PC-3 (cell line): ENCODE measurements at regions not wholly inside any gene's neighbourhood (a gene's known extent, or its start where the extent isn't known, plus 50 kb on each side); places are given as distances from the start of the nearest gene placed in this dataset.

ENCODE experiments used
- ATAC-seq: fragments of 200-7000 bp; cut with Tn5 transposase; 2 replicates; pipeline ENCODE4 v1.9.1; 2020; ENCODE audit warnings: mild to moderate bottlenecking, moderate library complexity
- BruUV-seq: library from RNA; stranded (reverse); fragments of 400-500 nt; replicated peaks from 2 replicates; lab custom pipeline; 2021; lab: Mats Ljungman, UMichigan
- CTCF ChIA-PET: fragments of 300-600 bp; sonication (Branson Sonifier 250); formaldehyde crosslinking; loops from one replicate; lab custom pipeline; 2022; ENCODE audit warnings: antibody characterized with exemption; lab: Charles Lee
- POLR2A ChIA-PET: fragments of 300-600 bp; sonication (Branson Sonifier 250); formaldehyde crosslinking; loops from one replicate; lab custom pipeline; 2022; ENCODE audit warnings: antibody characterized with exemption; ENCODE audit not compliant: unreplicated experiment; lab: Charles Lee
- DNase-seq: peaks from one replicate; pipeline ENCODE4 v3.0.0-alpha.2; 2015
- H2AFZ ChIP-seq: fragments of 300-600 bp; sonication (generic); 2 replicates; pipeline ENCODE4 v1.6.0; 2016; ENCODE audit warnings: antibody characterized with exemption, low read length
- H3F3A ChIP-seq: fragments of 300-600 bp; sonication (generic); one replicate; pipeline ENCODE4 v1.6.0; 2017; ENCODE audit warnings: antibody characterized with exemption, low read length, control low read depth, mild to moderate bottlenecking; ENCODE audit not compliant: unreplicated experiment
- H3K27ac ChIP-seq: fragments of 300-600 bp; sonication (generic); 2 replicates; pipeline ENCODE4 v1.5.1; 2016; ENCODE audit warnings: mild to moderate bottlenecking, low read length
- H3K27me3 ChIP-seq: fragments of 300-600 bp; sonication (generic); 2 replicates; pipeline ENCODE4 v1.6.1; 2016; ENCODE audit warnings: low read length, mixed read lengths
- H3K36me3 ChIP-seq: fragments of 300-600 bp; sonication (generic); 2 replicates; pipeline ENCODE4 v1.6.1; 2016; ENCODE audit warnings: low read depth, mixed run types, low read length, mixed read lengths
- H3K4me1 ChIP-seq: fragments of 300-600 bp; sonication (generic); 2 replicates; pipeline ENCODE4 v1.5.1; 2016; ENCODE audit warnings: low read length; ENCODE audit not compliant: insufficient read depth
- H3K4me2 ChIP-seq: fragments of 300-600 bp; sonication (generic); 2 replicates; pipeline ENCODE4 v1.6.0; 2016; ENCODE audit warnings: low read length
- H3K4me3 ChIP-seq: fragments of 300-600 bp; sonication (generic); 2 replicates; pipeline ENCODE4 v1.5.1; 2016; ENCODE audit warnings: mild to moderate bottlenecking, low read length, mixed read lengths
- H3K79me2 ChIP-seq: fragments of 300-600 bp; sonication (generic); 2 replicates; pipeline ENCODE4 v1.6.1; 2017; ENCODE audit warnings: low read length, mixed read lengths
- H3K9ac ChIP-seq: fragments of 300-600 bp; sonication (generic); 2 replicates; pipeline ENCODE4 v1.6.0; 2016; ENCODE audit warnings: mild to moderate bottlenecking, low read length
- H3K9me2 ChIP-seq: fragments of 300-600 bp; sonication (generic); replicated peaks from 2 replicates; pipeline ENCODE4 v1.6.1; 2016; ENCODE audit warnings: mixed run types, low read length, mixed read lengths
- H3K9me3 ChIP-seq: fragments of 300-600 bp; sonication (generic); 2 replicates; pipeline ENCODE4 v1.6.1; 2016; ENCODE audit warnings: low read length, mixed read lengths
- H4K20me1 ChIP-seq: fragments of 300-600 bp; sonication (generic); 2 replicates; pipeline ENCODE4 v1.6.1; 2016; ENCODE audit warnings: low read length, mixed read lengths
- EZH2 ChIP-seq: fragments of 300-600 bp; sonication (generic); IDR thresholded peaks from one replicate; pipeline ENCODE4 v1.6.1; 2017; ENCODE audit warnings: antibody characterized with exemption, mild to moderate bottlenecking, low read length; ENCODE audit not compliant: unreplicated experiment
- EZH2phosphoT487 ChIP-seq: fragments of 300-600 bp; sonication (generic); IDR thresholded peaks from 2 replicates; pipeline ENCODE4 v1.6.1; 2018; ENCODE audit warnings: mild to moderate bottlenecking, antibody characterized with exemption, low read length, borderline replicate concordance
- intact Hi-C: fragments of 100-400 bp; cut with micrococcal nuclease; formaldehyde crosslinking; loops from 2 replicates; pipeline ENCODE4 v1.9.0; 2023
- TF ChIP-seq, protein P1 (sequence below): fragments of 300-600 bp; sonication (generic); conservative IDR thresholded peaks from 2 replicates; pipeline ENCODE4 v1.5.1; 2017; ENCODE audit warnings: antibody characterized with exemption, low read depth, mild to moderate bottlenecking, low read length

DNA sequence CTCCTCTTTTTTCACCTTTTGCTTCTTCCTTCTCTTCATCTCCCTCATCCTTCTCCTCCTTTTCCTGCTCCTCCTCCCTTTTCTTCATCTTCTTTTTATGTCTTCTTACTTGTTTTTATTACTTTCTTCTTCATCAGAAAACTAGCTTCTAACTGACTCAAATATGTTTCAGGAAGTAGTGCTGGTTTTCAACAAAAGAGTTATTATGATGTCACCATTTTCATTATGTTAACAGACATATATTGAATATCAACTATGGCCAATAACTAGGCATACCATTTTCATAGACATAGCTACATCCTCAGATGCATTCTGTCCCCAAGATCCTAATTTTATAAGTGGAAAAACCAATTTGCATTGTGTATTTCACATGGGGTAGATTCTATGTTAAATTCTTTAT lies 252.9 kb upstream of the PAPPA start:
- H3F3A ChIP-seq = no peaks in the 10 kb centered on the region
- H3K79me2 ChIP-seq = no peaks in the 10 kb centered on the region
- H3K27me3 ChIP-seq = no peaks in the 10 kb centered on the region
- no peak overlapping the region for H3K4me2 ChIP-seq
- no peaks in the 10 kb centered on the region for H3K4me1 ChIP-seq
- no peak overlapping the region for H3K4me3 ChIP-seq
- DNase-seq (no peak), ATAC-seq (no peak)
- H3K9ac ChIP-seq = no peak overlapping the region
- TF ChIP-seq, protein P1, sequence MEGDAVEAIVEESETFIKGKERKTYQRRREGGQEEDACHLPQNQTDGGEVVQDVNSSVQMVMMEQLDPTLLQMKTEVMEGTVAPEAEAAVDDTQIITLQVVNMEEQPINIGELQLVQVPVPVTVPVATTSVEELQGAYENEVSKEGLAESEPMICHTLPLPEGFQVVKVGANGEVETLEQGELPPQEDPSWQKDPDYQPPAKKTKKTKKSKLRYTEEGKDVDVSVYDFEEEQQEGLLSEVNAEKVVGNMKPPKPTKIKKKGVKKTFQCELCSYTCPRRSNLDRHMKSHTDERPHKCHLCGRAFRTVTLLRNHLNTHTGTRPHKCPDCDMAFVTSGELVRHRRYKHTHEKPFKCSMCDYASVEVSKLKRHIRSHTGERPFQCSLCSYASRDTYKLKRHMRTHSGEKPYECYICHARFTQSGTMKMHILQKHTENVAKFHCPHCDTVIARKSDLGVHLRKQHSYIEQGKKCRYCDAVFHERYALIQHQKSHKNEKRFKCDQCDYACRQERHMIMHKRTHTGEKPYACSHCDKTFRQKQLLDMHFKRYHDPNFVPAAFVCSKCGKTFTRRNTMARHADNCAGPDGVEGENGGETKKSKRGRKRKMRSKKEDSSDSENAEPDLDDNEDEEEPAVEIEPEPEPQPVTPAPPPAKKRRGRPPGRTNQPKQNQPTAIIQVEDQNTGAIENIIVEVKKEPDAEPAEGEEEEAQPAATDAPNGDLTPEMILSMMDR = no peak
- TF ChIP-seq EZH2 = no peak
- no peak for TF ChIP-seq EZH2phosphoT487
- BruUV-seq = no TSS peak
- ChIA-PET CTCF (no interaction called here), POLR2A (no interaction called here)
- H4K20me1 ChIP-seq = no peaks in the 10 kb centered on the region
- H2AFZ ChIP-seq = no peak overlapping the region
- no peaks in the 10 kb centered on the region for H3K9me2 ChIP-seq
- H3K36me3 ChIP-seq = no peaks in the 10 kb centered on the region
- intact Hi-C loops = no loop called here
- H3K27ac ChIP-seq = no peak overlapping the region
- H3K9me3 ChIP-seq = no peaks in the 10 kb centered on the region

DNA sequence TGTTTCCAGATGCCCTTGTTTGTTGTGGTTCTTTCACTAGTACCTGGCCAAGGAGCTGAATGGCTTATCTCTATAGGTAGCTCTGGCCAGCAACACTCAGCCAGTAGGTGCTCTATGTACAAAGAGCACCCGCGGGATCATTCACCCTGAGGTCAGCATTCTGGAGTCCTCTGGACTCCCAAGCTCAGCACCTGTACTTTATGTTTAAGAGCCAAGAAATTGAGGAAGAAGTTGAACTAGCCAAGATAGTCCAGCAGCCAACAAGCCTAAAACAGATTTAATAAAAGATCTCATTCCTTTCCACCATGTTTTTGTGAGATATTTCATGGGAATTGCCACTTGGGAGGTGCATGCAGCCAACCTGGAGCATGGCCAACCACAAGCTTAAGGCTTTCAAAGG lies 242.6 kb upstream of the PAPPA start:
- H3K9me3 ChIP-seq = no peaks in the 10 kb centered on the region
- H3K4me3 ChIP-seq = no peak overlapping the region
- ChIA-PET CTCF (no interaction called here), POLR2A (no interaction called here)
- DNase-seq = no peak
- no peak for ATAC-seq
- no peak overlapping the region for H3K4me2 ChIP-seq
- no peak overlapping the region for H2AFZ ChIP-seq
- no TSS peak for BruUV-seq
- H3K9ac ChIP-seq = no peak overlapping the region
- no peaks in the 10 kb centered on the region for H3K9me2 ChIP-seq
- no peaks in the 10 kb centered on the region for H3K36me3 ChIP-seq
- no peaks in the 10 kb centered on the region for H3K4me1 ChIP-seq
- intact Hi-C loops = no loop called here
- H3F3A ChIP-seq = no peaks in the 10 kb centered on the region
- TF ChIP-seq, protein P1 = no peak
- TF ChIP-seq EZH2 (no peak), EZH2phosphoT487 (no peak)
- no peaks in the 10 kb centered on the region for H4K20me1 ChIP-seq
- H3K27ac ChIP-seq = no peak overlapping the region
- H3K27me3 ChIP-seq = no peaks in the 10 kb centered on the region
- no peaks in the 10 kb centered on the region for H3K79me2 ChIP-seq

DNA sequence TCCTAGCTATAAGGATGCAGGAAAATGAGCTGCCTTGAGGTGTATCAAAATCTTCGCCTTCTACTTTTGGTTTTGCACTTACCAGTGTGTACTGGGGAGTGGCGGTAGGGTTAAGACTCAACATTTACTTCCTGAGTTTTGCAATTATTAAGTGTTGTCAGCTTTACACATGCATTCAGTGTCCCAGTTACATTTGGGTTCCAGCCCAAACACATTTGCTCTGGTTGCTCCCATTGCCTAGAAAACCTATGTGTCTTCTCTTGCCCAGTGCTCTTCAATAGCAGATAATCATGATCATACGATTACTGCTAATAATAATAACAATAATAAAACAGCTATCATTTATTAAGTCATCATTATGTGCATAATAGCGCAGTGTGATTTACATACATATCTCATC lies 241.5 kb upstream of the PAPPA start:
- H3K36me3 ChIP-seq = no peaks in the 10 kb centered on the region
- CTCF ChIA-PET = no interaction called here
- no peak overlapping the region for H2AFZ ChIP-seq
- no peak overlapping the region for H3K27ac ChIP-seq
- POLR2A ChIA-PET = no interaction called here
- no peak overlapping the region for H3K4me2 ChIP-seq
- TF ChIP-seq, protein P1 = no peak
- TF ChIP-seq EZH2phosphoT487 (no peak), EZH2 (no peak)
- DNase-seq = no peak
- intact Hi-C loops = no loop called here
- no peaks in the 10 kb centered on the region for H3K79me2 ChIP-seq
- no peaks in the 10 kb centered on the region for H3F3A ChIP-seq
- ATAC-seq = no peak
- no peaks in the 10 kb centered on the region for H3K27me3 ChIP-seq
- no TSS peak for BruUV-seq
- no peaks in the 10 kb centered on the region for H3K9me2 ChIP-seq
- no peak overlapping the region for H3K4me3 ChIP-seq
- H3K9ac ChIP-seq = no peak overlapping the region
- H3K4me1 ChIP-seq = no peaks in the 10 kb centered on the region
- no peaks in the 10 kb centered on the region for H4K20me1 ChIP-seq
- no peaks in the 10 kb centered on the region for H3K9me3 ChIP-seq
